Stimulated activated CD8-positive, alpha-beta memory T cell treated with anti-CD3 and anti-CD28 coated beads, Interleukin-7, amount 100 ng/mL, for 24 hours (primary cell): ENCODE measurements at regions not wholly inside any gene's neighbourhood (a gene's known extent, or its start where the extent isn't known, plus 50 kb on each side); places are given as distances from the start of the nearest gene placed in this dataset.
"Not testable (repeated sequence)": the region's sequence is repeated elsewhere in the genome, so short reads cannot be mapped to it uniquely, and the experiment has no call there.

Experiments
- DNase-seq: peaks from one replicate; pipeline ENCODE4 v3.0.0-alpha.2; 2020; ENCODE audit warnings: low read depth

GRCh38 chr5:36529142-36529541, 77.3 kb upstream of the SLC1A3 start:
- no peak for DNase-seq

GRCh38 chr5:36530215-36530614, 76.2 kb upstream of the SLC1A3 start:
- DNase-seq = no peak

- no peak for DNase-seq
Measured at GRCh38 chr5:36531401-36531800, 75.0 kb upstream of the SLC1A3 start.

- no peak for DNase-seq
Measured at GRCh38 chr5:36535378-36535777, 71.0 kb upstream of the SLC1A3 start.

GRCh38 chr5:36535859-36536615, 70.4 kb upstream of the SLC1A3 start:
- DNase-seq = no peak

GRCh38 chr5:36536616-36537005, 69.8 kb upstream of the SLC1A3 start:
- DNase-seq = no peak

GRCh38 chr5:36537724-36538123, 68.7 kb upstream of the SLC1A3 start:
- no peak for DNase-seq

GRCh38 chr5:36552651-36553393, 53.6 kb upstream of the SLC1A3 start:
- DNase-seq = no peak

- DNase-seq = not testable (repeated sequence)
Measured at GRCh38 chr5:36555035-36555434, 51.4 kb upstream of the SLC1A3 start.
